OCI-LY7 (cell line): ENCODE measurements at regions not wholly inside any gene's neighbourhood (a gene's known extent, or its start where the extent isn't known, plus 50 kb on each side); places are given as distances from the start of the nearest gene placed in this dataset.

Source experiments
- BruUV-seq: library from RNA; stranded (reverse); fragments of 400-500 nt; replicated peaks from 2 replicates; lab custom pipeline; 2021; lab: Mats Ljungman, UMichigan
- CTCF ChIA-PET: fragments of 300-600 bp; sonication (Branson Sonifier 250); formaldehyde crosslinking; loops from one replicate; lab custom pipeline; 2022; ENCODE audit warnings: antibody characterized with exemption; ENCODE audit not compliant: unreplicated experiment; lab: Charles Lee
- POLR2A ChIA-PET: fragments of 300-600 bp; sonication (Branson Sonifier 250); formaldehyde crosslinking; loops from one replicate; lab custom pipeline; 2022; ENCODE audit warnings: antibody characterized with exemption; lab: Charles Lee
- DNase-seq: peaks from one replicate; pipeline ENCODE4 v3.0.0-alpha.2; 2015; ENCODE audit warnings: low spot score
- H2AFZ ChIP-seq: fragments of 200-600 bp; sonication (generic), shearing (Covaris generic); 2 replicates; pipeline ENCODE4 v1.6.1; 2014; ENCODE audit warnings: mild to moderate bottlenecking, antibody characterized with exemption, low read length, moderate library complexity
- H3K27ac ChIP-seq: fragments of 200-600 bp; sonication (generic); 2 replicates; pipeline ENCODE4 v1.5.1; 2014; ENCODE audit warnings: mixed run types, low read depth, mild to moderate bottlenecking, moderate library complexity, low read length, inconsistent platforms; ENCODE audit not compliant: poor library complexity, severe bottlenecking
- H3K36me3 ChIP-seq: fragments of 200-600 bp; sonication (generic); 2 replicates; pipeline ENCODE4 v1.6.1; 2014; ENCODE audit warnings: mild to moderate bottlenecking, antibody characterized with exemption, low read length, moderate library complexity, mixed read lengths; ENCODE audit not compliant: insufficient read depth
- H3K4me1 ChIP-seq: fragments of 200-600 bp; sonication (generic); 2 replicates; pipeline ENCODE4 v1.5.1; 2014; ENCODE audit warnings: mild to moderate bottlenecking, low read length; ENCODE audit not compliant: insufficient read depth, poor library complexity, severe bottlenecking
- H3K4me2 ChIP-seq: fragments of 200-600 bp; sonication (generic); 2 replicates; pipeline ENCODE4 v1.6.1; 2014; ENCODE audit warnings: mild to moderate bottlenecking, low read length
- H3K4me3 ChIP-seq: fragments of 200-600 bp; sonication (generic); 2 replicates; pipeline ENCODE4 v1.5.1; 2014; ENCODE audit warnings: mild to moderate bottlenecking, low read depth, low read length; ENCODE audit not compliant: poor library complexity, severe bottlenecking
- H3K79me2 ChIP-seq: fragments of 200-600 bp; sonication (generic); 2 replicates; pipeline ENCODE4 v1.6.1; 2016; ENCODE audit warnings: low read depth, mild to moderate bottlenecking, low read length, moderate library complexity, mixed read lengths; ENCODE audit not compliant: insufficient read depth
- H3K9me2 ChIP-seq: fragments of 200-600 bp; sonication (generic); 2 replicates; pipeline ENCODE4 v1.6.1; 2016; ENCODE audit warnings: mild to moderate bottlenecking, low read length, mixed read lengths; ENCODE audit not compliant: insufficient read depth
- H3K9me3 ChIP-seq: fragments of 200-600 bp; sonication (generic); 2 replicates; pipeline ENCODE4 v1.6.1; 2014; ENCODE audit warnings: mild to moderate bottlenecking, mixed run types, low read length, mixed read lengths
- H4K20me1 ChIP-seq: fragments of 200-600 bp; sonication (generic); 2 replicates; pipeline ENCODE4 v1.6.1; 2014; ENCODE audit warnings: mild to moderate bottlenecking, antibody characterized with exemption, low read length, moderate library complexity, mixed read lengths; ENCODE audit not compliant: insufficient read depth
- CTCF ChIP-seq: fragments of 200-600 bp; sonication (generic); conservative IDR thresholded peaks from 2 replicates; pipeline ENCODE4 v1.5.1; 2014; ENCODE audit warnings: mild to moderate bottlenecking, antibody characterized with exemption, low read length, moderate library complexity, mixed read lengths
- EZH2phosphoT487 ChIP-seq: fragments of 200-600 bp; sonication (generic); IDR thresholded peaks from 2 replicates; pipeline ENCODE4 v1.6.1; 2018; ENCODE audit warnings: low read depth, borderline replicate concordance, mild to moderate bottlenecking, mixed run types, antibody characterized with exemption, low read length, moderate library complexity, mixed read lengths
- intact Hi-C: fragments of 100-400 bp; cut with micrococcal nuclease; formaldehyde crosslinking; loops from one replicate; pipeline ENCODE4 v1.10.0; 2022; ENCODE audit not compliant: unreplicated experiment

- intact Hi-C loops, result no loop called here
- Histone ChIP-seq H3K27ac (no peak overlapping the region), H2AFZ (no peak overlapping the region), H3K4me2 (no peak overlapping the region), H3K4me3 (no peak overlapping the region), H3K4me1 (no peaks in the 10 kb centered on the region), H3K36me3 (no peaks in the 10 kb centered on the region), H3K79me2 (no peaks in the 10 kb centered on the region), H3K9me3 (no peaks in the 10 kb centered on the region), H4K20me1 (no peaks in the 10 kb centered on the region), H3K9me2 (no peaks in the 10 kb centered on the region)
- TF ChIP-seq EZH2phosphoT487, result no peak
- TF ChIP-seq CTCF, result no peak
- BruUV-seq, result no TSS peak
- DNase-seq, result no peak
- CTCF ChIA-PET, result no interaction called here
- POLR2A ChIA-PET, result interaction anchor here (0.7 kb wide), 1 partner anchor 43 kb away, joined by 3 read pairs; no protein-coding TSS in a partner anchor
These were observed 1123.5 kb upstream of the LRRN3 start for GRCh38 chr7:109967406-109967805.

- Histone ChIP-seq H3K4me1 (no peaks in the 10 kb centered on the region), H3K27ac (no peak overlapping the region), H3K4me2 (no peak overlapping the region), H3K4me3 (no peak overlapping the region), H3K9me3 (0 out of 2 replicates have a peak, but pooled peaks cover 8% of the 10 kb centered on the region), H3K79me2 (no peaks in the 10 kb centered on the region), H4K20me1 (no peaks in the 10 kb centered on the region), H2AFZ (no peak overlapping the region), H3K36me3 (no peaks in the 10 kb centered on the region), H3K9me2 (no peaks in the 10 kb centered on the region)
- POLR2A ChIA-PET, result no interaction called here
- no TSS peak for BruUV-seq
- DNase-seq, result no peak
- no peak for TF ChIP-seq CTCF
- no peak for TF ChIP-seq EZH2phosphoT487
- CTCF ChIA-PET, result no interaction called here
- intact Hi-C loops, result no loop called here
These were observed 1107.3 kb upstream of the LRRN3 start for GRCh38 chr7:109983618-109984017.

GRCh38 chr7:109984729-109985128 lies 1106.2 kb upstream of the LRRN3 start:
- Histone ChIP-seq H3K9me3 (0 out of 2 replicates have a peak, but pooled peaks cover 8% of the 10 kb centered on the region), H3K9me2 (no peaks in the 10 kb centered on the region), H3K4me2 (no peak overlapping the region), H4K20me1 (no peaks in the 10 kb centered on the region), H3K4me3 (no peak overlapping the region), H3K79me2 (no peaks in the 10 kb centered on the region), H3K36me3 (no peaks in the 10 kb centered on the region), H2AFZ (no peak overlapping the region), H3K27ac (no peak overlapping the region), H3K4me1 (no peaks in the 10 kb centered on the region)
- POLR2A ChIA-PET, result no interaction called here
- BruUV-seq, result no TSS peak
- intact Hi-C loops, result no loop called here
- CTCF ChIA-PET, result no interaction called here
- TF ChIP-seq CTCF (no peak), EZH2phosphoT487 (no peak)
- DNase-seq, result no peak
